NCI-H1092 treated with DMSO at 0.1 percent for 48 hours (cell line): ENCODE measurements at regions not wholly inside any gene's neighbourhood (a gene's known extent, or its start where the extent isn't known, plus 50 kb on each side); places are given as distances from the start of the nearest gene placed in this dataset.

Source experiments
- DNase-seq: peaks from one replicate; lab custom pipeline; 2025; lab: John Stamatoyannopoulos, UW

- DNase-seq: no peak
These were observed 500.4 kb downstream of the GALR1 start for GRCh38 chr18:77750006-77750405.

GRCh38 chr18:77754475-77755044, 504.9 kb downstream of the GALR1 start:
- no peak for DNase-seq

- DNase-seq: peak; percentile 97
These were observed 505.5 kb downstream of the GALR1 start for GRCh38 chr18:77755187-77755586.

GRCh38 chr18:77761332-77761731, 511.7 kb downstream of the GALR1 start:
- DNase-seq: no peak

- DNase-seq: no peak
These were observed 512.4 kb downstream of the GALR1 start for GRCh38 chr18:77762014-77762413.

GRCh38 chr18:77762642-77763041, 513.0 kb downstream of the GALR1 start:
- peak; percentile 76 for DNase-seq

- DNase-seq: no peak
These were observed 514.0 kb downstream of the GALR1 start for GRCh38 chr18:77763530-77764145.

- peak; percentile 91 for DNase-seq
These were observed 515.8 kb downstream of the GALR1 start for GRCh38 chr18:77765468-77765867.

- no peak for DNase-seq
These were observed 516.8 kb downstream of the GALR1 start for GRCh38 chr18:77766421-77766820.

- no peak for DNase-seq
These were observed 522.5 kb downstream of the GALR1 start for GRCh38 chr18:77772177-77772576.

- DNase-seq: no peak
These were observed 526.5 kb downstream of the GALR1 start for GRCh38 chr18:77776104-77776503.

- DNase-seq: no peak
These were observed 527.5 kb downstream of the GALR1 start for GRCh38 chr18:77777163-77777562.

- DNase-seq: peak; percentile 97
These were observed 535.2 kb downstream of the GALR1 start for GRCh38 chr18:77784759-77785379.

- no peak for DNase-seq
These were observed 535.8 kb downstream of the GALR1 start for GRCh38 chr18:77785415-77785975.

- no peak for DNase-seq
These were observed 553.4 kb downstream of the GALR1 start for GRCh38 chr18:77803024-77803423.

GRCh38 chr18:77804382-77804781, 554.7 kb downstream of the GALR1 start:
- DNase-seq: no peak

- DNase-seq: no peak
These were observed 558.0 kb downstream of the GALR1 start for GRCh38 chr18:77807650-77808049.

GRCh38 chr18:77811503-77811902, 561.9 kb downstream of the GALR1 start:
- DNase-seq: peak; percentile 95

GRCh38 chr18:77815666-77816338, 566.2 kb downstream of the GALR1 start:
- DNase-seq: no peak

- no peak for DNase-seq
These were observed 568.7 kb downstream of the GALR1 start for GRCh38 chr18:77818328-77818727.

GRCh38 chr18:77820472-77820871, 570.8 kb downstream of the GALR1 start:
- no peak for DNase-seq

GRCh38 chr18:77821892-77822291, 572.2 kb downstream of the GALR1 start:
- no peak for DNase-seq

GRCh38 chr18:77822632-77823031, 573.0 kb downstream of the GALR1 start:
- no peak for DNase-seq
